C4-2B (cell line): ENCODE measurements at regions not wholly inside any gene's neighbourhood (a gene's known extent, or its start where the extent isn't known, plus 50 kb on each side); places are given as distances from the start of the nearest gene placed in this dataset.
"Not testable (repeated sequence)": the region's sequence is repeated elsewhere in the genome, so short reads cannot be mapped to it uniquely, and the experiment has no call there.

Source experiments
- CTCF ChIP-seq: fragments of 450-650 bp; conservative IDR thresholded peaks from 2 replicates; pipeline ENCODE4 v1.5.1; 2017; ENCODE audit warnings: mild to moderate bottlenecking
- ZFX ChIP-seq: fragments of 450-650 bp; IDR thresholded peaks from 2 replicates; pipeline ENCODE4 v1.6.1; 2017

- TF ChIP-seq CTCF, ZFX: not testable (repeated sequence)
Observed at GRCh38 chr15:22726104-22726503, 60.3 kb upstream of the NIPA1 start.
